ENCODE measurements at regions not wholly inside any gene's neighbourhood (a gene's known extent, or its start where the extent isn't known, plus 50 kb on each side); places are given as distances from the start of the nearest gene placed in this dataset.

DNA sequence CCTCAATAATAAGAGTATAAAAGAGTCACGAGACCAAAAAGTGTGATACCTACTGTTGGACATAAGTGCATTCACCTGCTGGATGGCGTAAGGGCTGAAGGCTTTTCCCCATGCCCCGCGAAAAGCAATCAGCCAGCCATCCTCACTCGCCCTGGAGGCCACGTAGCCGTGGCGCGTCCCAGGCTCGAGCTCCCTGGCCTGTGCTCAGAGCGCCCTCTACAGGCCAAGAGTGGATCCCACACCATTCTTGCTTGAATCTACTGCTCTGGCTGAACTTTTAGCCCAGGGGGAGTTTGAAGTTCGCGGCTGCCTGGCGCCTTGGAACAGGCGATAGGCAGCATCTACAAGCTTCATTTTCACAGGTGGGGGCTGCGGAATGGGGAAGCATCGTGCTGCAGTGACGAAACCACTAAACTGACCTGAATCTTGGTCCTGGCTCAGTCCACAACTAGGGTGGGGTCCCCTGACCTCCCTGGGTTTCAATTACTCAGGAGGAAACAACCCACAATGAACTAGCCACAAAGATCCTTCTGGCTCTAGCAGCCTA, 70.3 kb upstream of the SERBP1 start:
- TF ChIP-seq, protein P1, sequence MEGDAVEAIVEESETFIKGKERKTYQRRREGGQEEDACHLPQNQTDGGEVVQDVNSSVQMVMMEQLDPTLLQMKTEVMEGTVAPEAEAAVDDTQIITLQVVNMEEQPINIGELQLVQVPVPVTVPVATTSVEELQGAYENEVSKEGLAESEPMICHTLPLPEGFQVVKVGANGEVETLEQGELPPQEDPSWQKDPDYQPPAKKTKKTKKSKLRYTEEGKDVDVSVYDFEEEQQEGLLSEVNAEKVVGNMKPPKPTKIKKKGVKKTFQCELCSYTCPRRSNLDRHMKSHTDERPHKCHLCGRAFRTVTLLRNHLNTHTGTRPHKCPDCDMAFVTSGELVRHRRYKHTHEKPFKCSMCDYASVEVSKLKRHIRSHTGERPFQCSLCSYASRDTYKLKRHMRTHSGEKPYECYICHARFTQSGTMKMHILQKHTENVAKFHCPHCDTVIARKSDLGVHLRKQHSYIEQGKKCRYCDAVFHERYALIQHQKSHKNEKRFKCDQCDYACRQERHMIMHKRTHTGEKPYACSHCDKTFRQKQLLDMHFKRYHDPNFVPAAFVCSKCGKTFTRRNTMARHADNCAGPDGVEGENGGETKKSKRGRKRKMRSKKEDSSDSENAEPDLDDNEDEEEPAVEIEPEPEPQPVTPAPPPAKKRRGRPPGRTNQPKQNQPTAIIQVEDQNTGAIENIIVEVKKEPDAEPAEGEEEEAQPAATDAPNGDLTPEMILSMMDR (IDR thresholded peaks at IDR 0.05; ENCODE audit: low read depth, low read length), result peak; percentile 84
- no peak for TF ChIP-seq POLR2A (IDR thresholded peaks at IDR 0.05; ENCODE audit: extremely low read depth, insufficient read length)
- TF ChIP-seq, protein P2, sequence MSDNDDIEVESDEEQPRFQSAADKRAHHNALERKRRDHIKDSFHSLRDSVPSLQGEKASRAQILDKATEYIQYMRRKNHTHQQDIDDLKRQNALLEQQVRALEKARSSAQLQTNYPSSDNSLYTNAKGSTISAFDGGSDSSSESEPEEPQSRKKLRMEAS (IDR thresholded peaks at IDR 0.05; ENCODE audit: low read depth, low read length), result peak; percentile 46
- TF ChIP-seq MYC (IDR thresholded peaks at IDR 0.05; ENCODE audit: low read depth, low read length), result 0 out of 2 replicates have a peak, but pooled peaks have one; percentile 48
